ENCODE measurements at regions not wholly inside any gene's neighbourhood (a gene's known extent, or its start where the extent isn't known, plus 50 kb on each side); places are given as distances from the start of the nearest gene placed in this dataset.

- H3K36me3 Mint-ChIP-seq (ENCODE audit: low read depth), result no peaks in the 10 kb centered on the region
- no peak overlapping the region for H3K27ac Mint-ChIP-seq
- no peaks in the 10 kb centered on the region for H3K27me3 Mint-ChIP-seq (ENCODE audit: insufficient read depth)
- Histone ChIP-seq H3K9me3 (ENCODE audit: control insufficient read depth, low read length) (no peaks in the 10 kb centered on the region), H3K4me3 (ENCODE audit: low read length) (no peak overlapping the region), H3K4me1 (ENCODE audit: control insufficient read depth, insufficient read depth, low read length) (peaks cover 3% of the 10 kb centered on the region), H3K27me3 (ENCODE audit: control insufficient read depth, insufficient read depth, low read length, poor library complexity, severe bottlenecking) (no peaks in the 10 kb centered on the region), H3K27ac (ENCODE audit: low read depth, low read length) (no peak overlapping the region), H3K36me3 (ENCODE audit: control insufficient read depth, insufficient read depth, low read length) (no peaks in the 10 kb centered on the region), H3K9ac (ENCODE audit: extremely low read depth, low read length, poor library complexity, severe bottlenecking) (no peak overlapping the region)
- no peaks in the 10 kb centered on the region for H3K9me3 Mint-ChIP-seq
- no peak overlapping the region for H3K4me3 Mint-ChIP-seq
- DNase-seq, result no peak
- H3K4me1 Mint-ChIP-seq, result peaks cover 4% of the 10 kb centered on the region
- WGBS, 2 experiments (ENCODE audit: insufficient coverage in 1 of 2, insufficient read length in 1 of 2), result 95 to 100% methylated on average over 2 to 4 of the region's 4 CpGs
- TF ChIP-seq CTCF (conservative IDR thresholded peaks at IDR 0.05), result no peak
Observed at GRCh38 chr12:58977476-58977875, 57.2 kb upstream of the LRIG3 start.

GRCh38 chr12:58976146-58976545, 55.8 kb upstream of the LRIG3 start:
- no peak overlapping the region for H3K27ac Mint-ChIP-seq
- Histone ChIP-seq H3K4me1 (ENCODE audit: control insufficient read depth, insufficient read depth, low read length) (no peaks in the 10 kb centered on the region), H3K36me3 (ENCODE audit: control insufficient read depth, insufficient read depth, low read length) (no peaks in the 10 kb centered on the region), H3K27ac (ENCODE audit: low read depth, low read length) (no peak overlapping the region), H3K9me3 (ENCODE audit: control insufficient read depth, low read length) (no peaks in the 10 kb centered on the region), H3K4me3 (ENCODE audit: low read length) (no peak overlapping the region), H3K27me3 (ENCODE audit: control insufficient read depth, insufficient read depth, low read length, poor library complexity, severe bottlenecking) (no peaks in the 10 kb centered on the region), H3K9ac (ENCODE audit: extremely low read depth, low read length, poor library complexity, severe bottlenecking) (no peak overlapping the region)
- no peak overlapping the region for H3K4me3 Mint-ChIP-seq
- H3K9me3 Mint-ChIP-seq, result no peaks in the 10 kb centered on the region
- no peak for DNase-seq
- H3K36me3 Mint-ChIP-seq (ENCODE audit: low read depth), result no peaks in the 10 kb centered on the region
- peaks cover 3% of the 10 kb centered on the region for H3K4me1 Mint-ChIP-seq
- H3K27me3 Mint-ChIP-seq (ENCODE audit: insufficient read depth), result no peaks in the 10 kb centered on the region
- no peak for TF ChIP-seq CTCF (conservative IDR thresholded peaks at IDR 0.05)
- 89 to 95% methylated on average over 1 to 2 of the region's 2 CpGs for WGBS, 2 experiments (ENCODE audit: insufficient coverage in 1 of 2, insufficient read length in 1 of 2)

Measured in endodermal cell (in vitro differentiated cells).